ENCODE measurements at regions not wholly inside any gene's neighbourhood (a gene's known extent, or its start where the extent isn't known, plus 50 kb on each side); places are given as distances from the start of the nearest gene placed in this dataset.
A peak's percentile ranks its signal among the peaks of the same experiment; 100 is the strongest.
"Not testable (repeated sequence)": the region's sequence is repeated elsewhere in the genome, so short reads cannot be mapped to it uniquely, and the experiment has no call there.

GRCh38 chr5:97544678-97545077, 361.6 kb upstream of the RIOK2 start:
- no peak for DNase-seq (ENCODE audit: low spot score)

GRCh38 chr5:97545446-97545845, 362.4 kb upstream of the RIOK2 start:
- no peak for DNase-seq (ENCODE audit: low spot score)

- no peak for DNase-seq (ENCODE audit: low spot score)
These were observed 363.0 kb upstream of the RIOK2 start for GRCh38 chr5:97545886-97546535.

GRCh38 chr5:97547430-97547829, 364.4 kb upstream of the RIOK2 start:
- DNase-seq (ENCODE audit: low spot score): no peak

GRCh38 chr5:97547999-97548738, 365.1 kb upstream of the RIOK2 start:
- DNase-seq (ENCODE audit: low spot score): peak; percentile 2

GRCh38 chr5:97548739-97549080, 365.7 kb upstream of the RIOK2 start:
- no peak for DNase-seq (ENCODE audit: low spot score)

GRCh38 chr5:97549496-97549895, 366.4 kb upstream of the RIOK2 start:
- DNase-seq (ENCODE audit: low spot score): no peak

- DNase-seq (ENCODE audit: low spot score): no peak
These were observed 367.1 kb upstream of the RIOK2 start for GRCh38 chr5:97550164-97550563.

- DNase-seq (ENCODE audit: low spot score): no peak
These were observed 367.8 kb upstream of the RIOK2 start for GRCh38 chr5:97550818-97551217.

GRCh38 chr5:97553604-97554452, 370.8 kb upstream of the RIOK2 start:
- no peak for DNase-seq (ENCODE audit: low spot score)

GRCh38 chr5:97554977-97555643, 372.1 kb upstream of the RIOK2 start:
- no peak for DNase-seq (ENCODE audit: low spot score)

GRCh38 chr5:97555644-97555981, 372.6 kb upstream of the RIOK2 start:
- no peak for DNase-seq (ENCODE audit: low spot score)

GRCh38 chr5:97559827-97560598, 377.0 kb upstream of the RIOK2 start:
- no peak for DNase-seq (ENCODE audit: low spot score)

GRCh38 chr5:97560599-97560993, 377.5 kb upstream of the RIOK2 start:
- DNase-seq (ENCODE audit: low spot score): no peak

- no peak for DNase-seq (ENCODE audit: low spot score)
These were observed 380.1 kb upstream of the RIOK2 start for GRCh38 chr5:97563050-97563657.

GRCh38 chr5:97568382-97568781, 385.3 kb upstream of the RIOK2 start:
- no peak for DNase-seq (ENCODE audit: low spot score)

- no peak for DNase-seq (ENCODE audit: low spot score)
These were observed 387.2 kb upstream of the RIOK2 start for GRCh38 chr5:97570242-97570641.

GRCh38 chr5:97575322-97575721, 392.3 kb upstream of the RIOK2 start:
- no peak for DNase-seq (ENCODE audit: low spot score)

GRCh38 chr5:97576956-97577355, 393.9 kb upstream of the RIOK2 start:
- no peak for DNase-seq (ENCODE audit: low spot score)

GRCh38 chr5:97579977-97580376, 396.9 kb upstream of the RIOK2 start:
- not testable (repeated sequence) for DNase-seq (ENCODE audit: low spot score)

- DNase-seq (ENCODE audit: low spot score): no peak
These were observed 397.7 kb upstream of the RIOK2 start for GRCh38 chr5:97580746-97581145.
